GM12878 (cell line): ENCODE measurements at regions not wholly inside any gene's neighbourhood (a gene's known extent, or its start where the extent isn't known, plus 50 kb on each side); places are given as distances from the start of the nearest gene placed in this dataset.

ENCODE experiments used
- ATAC-seq: fragments of 200-7000 bp; cut with Tn5 transposase; 3 replicates; pipeline ENCODE4 v1.9.1; 2020; ENCODE audit warnings: mild to moderate bottlenecking, moderate library complexity
- BruUV-seq: library from RNA; stranded (reverse); fragments of 400-500 nt; replicated peaks from 2 replicates; lab custom pipeline; 2021; lab: Mats Ljungman, UMichigan
- CTCF ChIA-PET: fragments of 300-600 bp; sonication (Branson Sonifier 250); formaldehyde crosslinking; extraction: SDS; loops from one replicate; lab custom pipeline; 2021; ENCODE audit warnings: inconsistent platforms; lab: Yijun Ruan, JAX
- POLR2A ChIA-PET: fragments of 350-600 bp; formaldehyde crosslinking; extraction: SDS; loops from one replicate; lab custom pipeline; 2021; ENCODE audit warnings: inconsistent platforms; lab: Charles Lee
- RAD21 ChIA-PET: fragments of 300-600 bp; sonication (Branson Sonifier 250); formaldehyde crosslinking; loops from one replicate; lab custom pipeline; 2023; ENCODE audit warnings: antibody characterized with exemption; ENCODE audit not compliant: unreplicated experiment; lab: Charles Lee
- SMC1A ChIA-PET: fragments of 300-600 bp; sonication (Branson Sonifier 250); formaldehyde crosslinking; loops from one replicate; lab custom pipeline; 2023; ENCODE audit not compliant: unreplicated experiment, uncharacterized antibody; lab: Charles Lee
- DNase-seq: peaks from one replicate; pipeline ENCODE4 v3.0.0-alpha.2; 2011; ENCODE audit warnings: low read depth, low spot score
- FAIRE-seq: peaks from 3 replicates; lab custom pipeline; 2011; peaks lifted over from hg19 to GRCh38; lab: Jason Lieb, UNC
- H2AFZ ChIP-seq: 2 replicates; pipeline ENCODE4 v1.6.0; 2011; ENCODE audit warnings: low read depth, low read length, control low read depth; ENCODE audit not compliant: control insufficient read depth
- H3K27ac ChIP-seq: 2 replicates; pipeline ENCODE4 v1.5.1; 2011; ENCODE audit warnings: control low read depth; ENCODE audit not compliant: control insufficient read depth, insufficient read depth
- H3K27me3 ChIP-seq, 2 experiments: replicated peaks in 1 of 2; 2 replicates each; pipeline versions ENCODE4 v1.6.0 to v1.6.1; 2011; ENCODE audit warnings: low read length in 1 of 2; ENCODE audit not compliant: control insufficient read depth in 2 of 2, insufficient read depth in 2 of 2
- H3K36me3 ChIP-seq, 2 experiments: 2 replicates each; pipeline ENCODE4 v1.5.1; 2011; ENCODE audit warnings: low read length in 1 of 2; ENCODE audit not compliant: control insufficient read depth in 2 of 2, insufficient read depth in 2 of 2
- H3K4me1 ChIP-seq: 2 replicates; pipeline ENCODE4 v1.6.1; 2011; ENCODE audit warnings: mild to moderate bottlenecking, low read length, moderate library complexity, mixed read lengths; ENCODE audit not compliant: control insufficient read depth, insufficient read depth
- H3K4me2 ChIP-seq: 2 replicates; pipeline ENCODE4 v1.6.0; 2011; ENCODE audit warnings: control low read depth; ENCODE audit not compliant: control insufficient read depth, insufficient read depth
- H3K4me3 ChIP-seq: fragments of 200-600 bp; sonication (generic); 2 replicates; pipeline ENCODE4 v1.5.1; 2016
- H3K79me2 ChIP-seq: 2 replicates; pipeline ENCODE4 v1.6.0; 2011; ENCODE audit warnings: low read length; ENCODE audit not compliant: control insufficient read depth, insufficient read depth
- H3K9ac ChIP-seq: 2 replicates; pipeline ENCODE4 v1.8.0; 2011; ENCODE audit warnings: low read length, control low read depth, mixed read lengths; ENCODE audit not compliant: control insufficient read depth, insufficient read depth
- H3K9me3 ChIP-seq: replicated peaks from 3 replicates; pipeline ENCODE4 v1.5.1; 2011; ENCODE audit warnings: mild to moderate bottlenecking, low read length; ENCODE audit not compliant: control insufficient read depth, insufficient read depth
- H4K20me1 ChIP-seq: 2 replicates; pipeline ENCODE4 v1.6.0; 2011; ENCODE audit not compliant: control insufficient read depth, insufficient read depth
- ATF7 ChIP-seq: fragments of 450-650 bp; IDR thresholded peaks from 2 replicates; pipeline ENCODE4 v1.6.1; 2016; ENCODE audit warnings: low read depth, mild to moderate bottlenecking
- ESRRA ChIP-seq: IDR thresholded peaks from 2 replicates; pipeline ENCODE4 v1.6.1; 2012; ENCODE audit warnings: mild to moderate bottlenecking, low read length, improper control_type of control experiment
- GATAD2B ChIP-seq: fragments of 450-650 bp; conservative IDR thresholded peaks from 2 replicates; pipeline ENCODE4 v1.6.1; 2017; ENCODE audit warnings: low read depth, mild to moderate bottlenecking, moderate library complexity
- HDAC2 ChIP-seq: fragments of 200-600 bp; sonication (generic); IDR thresholded peaks from 2 replicates; pipeline ENCODE4 v1.6.1; 2017
- MAX ChIP-seq: IDR thresholded peaks from 2 replicates; pipeline ENCODE4 v1.6.1; 2012; ENCODE audit warnings: low read depth, low read length, improper control_type of control experiment
- MTA3 ChIP-seq: IDR thresholded peaks from 2 replicates; pipeline ENCODE4 v1.6.1; 2012; ENCODE audit warnings: low read length, inconsistent platforms, borderline replicate concordance
- MYB ChIP-seq: fragments of 150-350 bp; IDR thresholded peaks from 2 replicates; pipeline ENCODE4 v1.6.1; 2014; ENCODE audit warnings: mild to moderate bottlenecking, low read depth, low read length, borderline replicate concordance
- PAX8 ChIP-seq: fragments of 450-650 bp; IDR thresholded peaks from 2 replicates; pipeline ENCODE4 v1.6.1; 2017; ENCODE audit warnings: mild to moderate bottlenecking, moderate library complexity
- POU2F2 ChIP-seq: IDR thresholded peaks from 3 replicates; pipeline ENCODE4 v1.6.1; 2011; ENCODE audit warnings: low read depth, mild to moderate bottlenecking, low read length, borderline replicate concordance
- SMAD5 ChIP-seq: IDR thresholded peaks from 2 replicates; pipeline ENCODE4 v1.6.1; 2016; ENCODE audit warnings: antibody characterized with exemption, low read depth
- SMC3 ChIP-seq: IDR thresholded peaks from 2 replicates; pipeline ENCODE4 v1.6.1; 2011; ENCODE audit warnings: low read length, improper control_type of control experiment, borderline replicate concordance
- SP1 ChIP-seq: IDR thresholded peaks from one replicate; pipeline ENCODE4 v1.6.1; 2011; ENCODE audit warnings: low read depth, low read length
- SUPT20H ChIP-seq: IDR thresholded peaks from 2 replicates; pipeline ENCODE4 v1.6.1; 2011; ENCODE audit warnings: low read depth, mild to moderate bottlenecking, low read length, moderate library complexity, borderline replicate concordance; ENCODE audit not compliant: control insufficient read depth
- ZNF384 ChIP-seq: IDR thresholded peaks from 2 replicates; pipeline ENCODE4 v1.6.1; 2012; ENCODE audit warnings: low read depth, mild to moderate bottlenecking, low read length, improper control_type of control experiment, borderline replicate concordance
- ZNF592 ChIP-seq: fragments of 450-650 bp; IDR thresholded peaks from 2 replicates; pipeline ENCODE4 v1.6.1; 2017; ENCODE audit warnings: mild to moderate bottlenecking, moderate library complexity
- ZNF622 ChIP-seq: fragments of 450-650 bp; IDR thresholded peaks from 2 replicates; pipeline ENCODE4 v1.6.1; 2017; ENCODE audit warnings: mild to moderate bottlenecking, inconsistent platforms
- WGBS: methylation state at CpG from one replicate; pipeline ENCODE4 v1.1.6; 2016; ENCODE audit warnings: low lambda C conversion rate; ENCODE audit not compliant: insufficient replicate concordance, insufficient coverage; ENCODE audit errors: missing lambda C conversion rate; 5-methylcytosine and 5-hydroxymethylcytosine counted together
- in situ Hi-C: fragments of 300-500 bp; cut with MboI; formaldehyde crosslinking; loops from 9 replicates; pipeline ENCODE4 v1.14.3; 2018; ENCODE audit warnings: mixed read lengths
- intact Hi-C: fragments of 100-400 bp; cut with micrococcal nuclease; formaldehyde crosslinking; loops from one replicate; pipeline ENCODE4 v1.14.2; 2022; ENCODE audit not compliant: unreplicated experiment
- TF ChIP-seq, protein P1 (sequence below): IDR thresholded peaks from 2 replicates; pipeline ENCODE4 v1.6.1; 2012; ENCODE audit warnings: low read depth, low read length, improper control_type of control experiment

GRCh38 chr4:189341881-189342280 lies 598.8 kb upstream of the FRG1 start:
- 13% methylated on average over 3 of the region's 3 CpGs for WGBS
- no peaks in the 10 kb centered on the region for H3K79me2 ChIP-seq
- H3K27ac ChIP-seq = no peak overlapping the region
- TF ChIP-seq SMC3 (no peak), GATAD2B (no peak), ZNF384 (no peak), PAX8 (no peak), ZNF622 (no peak), MYB (no peak), POU2F2 (no peak)
- TF ChIP-seq, all 136 proteins: peak for 0
- RAD21 ChIA-PET = no interaction called here
- ATAC-seq (no peak), DNase-seq (no peak), FAIRE-seq (no peak)
- in situ Hi-C loops = no loop called here
- no peaks in the 10 kb centered on the region for H3K36me3 ChIP-seq
- H4K20me1 ChIP-seq = no peaks in the 10 kb centered on the region
- SMC1A ChIA-PET = no interaction called here
- H3K9ac ChIP-seq = no peak overlapping the region
- H3K27me3 ChIP-seq = no peaks in the 10 kb centered on the region
- no peaks in the 10 kb centered on the region for H3K4me1 ChIP-seq
- POLR2A ChIA-PET = no interaction called here
- intact Hi-C loops = no loop called here
- no peaks in the 10 kb centered on the region for H3K9me3 ChIP-seq
- no TSS peak for BruUV-seq
- no peak overlapping the region for H2AFZ ChIP-seq
- H3K4me3 ChIP-seq = no peak overlapping the region
- CTCF ChIA-PET = no interaction called here
- H3K4me2 ChIP-seq = no peak overlapping the region

DNA sequence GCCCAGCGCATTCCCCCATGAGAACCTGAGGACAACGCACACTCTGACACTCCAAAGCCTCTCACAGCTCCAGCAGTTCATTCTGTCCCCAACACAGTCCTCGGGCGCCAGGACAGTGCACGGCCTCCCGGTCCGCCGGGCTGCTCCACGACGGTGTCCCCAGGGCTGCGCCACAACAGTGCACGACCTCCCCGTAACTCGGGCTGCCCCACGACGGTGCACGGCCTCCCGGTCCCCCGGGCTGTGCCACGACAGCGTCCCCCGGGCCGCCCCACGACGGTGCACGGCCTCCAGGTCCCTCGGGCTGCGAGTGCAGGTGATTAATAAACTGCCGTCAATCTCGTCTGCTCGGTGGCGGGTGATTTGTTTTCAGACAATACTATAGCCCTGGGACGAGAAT lies 585.1 kb upstream of the FRG1 start:
- BruUV-seq = no TSS peak
- Histone ChIP-seq H3K79me2 (no peaks in the 10 kb centered on the region), H3K4me3 (no peak overlapping the region), H3K27ac (no peak overlapping the region), H3K9me3 (no peaks in the 10 kb centered on the region), H2AFZ (no peak overlapping the region), H3K27me3 (no peaks in the 10 kb centered on the region), H3K36me3 (no peaks in the 10 kb centered on the region), H3K9ac (no peak overlapping the region), H4K20me1 (no peaks in the 10 kb centered on the region), H3K4me2 (no peak overlapping the region), H3K4me1 (no peaks in the 10 kb centered on the region)
- ChIA-PET POLR2A (no interaction called here), RAD21 (no interaction called here), SMC1A (no interaction called here), CTCF (no interaction called here)
- WGBS = 52% methylated on average over 32 of the region's 33 CpGs
- intact Hi-C loops = no loop called here
- in situ Hi-C loops = no loop called here
- FAIRE-seq (no peak), DNase-seq (no peak), ATAC-seq (no peak)
- TF ChIP-seq SP1 (no peak), MAX (no peak), SMAD5 (no peak), HDAC2 (no peak), MTA3 (no peak), ATF7 (no peak), ESRRA (no peak), ZNF592 (no peak), SUPT20H (no peak)
- TF ChIP-seq, protein P1, sequence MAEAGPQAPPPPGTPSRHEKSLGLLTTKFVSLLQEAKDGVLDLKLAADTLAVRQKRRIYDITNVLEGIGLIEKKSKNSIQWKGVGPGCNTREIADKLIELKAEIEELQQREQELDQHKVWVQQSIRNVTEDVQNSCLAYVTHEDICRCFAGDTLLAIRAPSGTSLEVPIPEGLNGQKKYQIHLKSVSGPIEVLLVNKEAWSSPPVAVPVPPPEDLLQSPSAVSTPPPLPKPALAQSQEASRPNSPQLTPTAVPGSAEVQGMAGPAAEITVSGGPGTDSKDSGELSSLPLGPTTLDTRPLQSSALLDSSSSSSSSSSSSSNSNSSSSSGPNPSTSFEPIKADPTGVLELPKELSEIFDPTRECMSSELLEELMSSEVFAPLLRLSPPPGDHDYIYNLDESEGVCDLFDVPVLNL = no peak
